HG03103 (cell line): ENCODE measurements at regions not wholly inside any gene's neighbourhood (a gene's known extent, or its start where the extent isn't known, plus 50 kb on each side); places are given as distances from the start of the nearest gene placed in this dataset.

Experiments used
- ATAC-seq: cut with Tn5 transposase; IDR thresholded peaks from one replicate; pipeline ENCODE4 v1.9.1; 2021; ENCODE audit warnings: low read depth; ENCODE audit not compliant: unreplicated experiment

DNA sequence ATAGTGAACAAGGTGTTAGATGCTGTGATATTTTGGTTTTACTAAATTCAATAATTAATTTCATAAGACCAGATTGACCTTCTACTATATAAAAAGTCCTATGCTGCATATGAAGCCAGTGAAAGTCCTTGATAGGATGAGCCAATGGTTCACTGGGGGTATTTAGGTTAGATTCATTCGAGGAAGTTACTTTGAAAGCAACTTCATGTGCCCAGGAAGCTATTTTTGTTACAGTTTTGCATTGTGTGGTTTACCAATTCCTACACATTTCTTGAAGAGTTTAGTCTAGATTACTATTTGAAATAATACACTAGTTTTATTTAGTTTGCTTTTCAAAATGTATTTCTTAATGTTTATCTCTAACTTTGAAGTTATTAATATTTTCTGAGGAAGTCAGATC, 58.5 kb upstream of the RMST start:
- ATAC-seq, result peak; percentile 42

DNA sequence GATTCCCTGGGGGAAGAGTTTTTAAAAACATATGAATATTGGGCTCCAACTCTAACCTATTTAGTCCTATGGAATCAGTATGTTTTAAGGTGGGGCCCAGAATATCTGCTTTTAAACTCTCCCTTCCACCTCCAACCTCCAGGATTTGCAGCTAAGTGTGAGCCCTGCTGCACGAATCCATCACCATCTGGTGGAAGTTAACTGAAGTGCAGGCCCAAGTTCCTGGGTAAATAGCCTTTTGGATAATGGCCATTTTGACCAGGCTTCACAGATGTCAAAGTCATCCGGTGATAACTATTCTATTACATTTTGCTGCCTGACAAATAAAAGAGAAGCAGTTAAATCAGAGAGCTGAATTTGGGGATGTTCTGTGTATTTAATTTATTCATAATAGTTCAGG, 58.1 kb upstream of the RMST start:
- ATAC-seq, result peak; percentile 89

DNA sequence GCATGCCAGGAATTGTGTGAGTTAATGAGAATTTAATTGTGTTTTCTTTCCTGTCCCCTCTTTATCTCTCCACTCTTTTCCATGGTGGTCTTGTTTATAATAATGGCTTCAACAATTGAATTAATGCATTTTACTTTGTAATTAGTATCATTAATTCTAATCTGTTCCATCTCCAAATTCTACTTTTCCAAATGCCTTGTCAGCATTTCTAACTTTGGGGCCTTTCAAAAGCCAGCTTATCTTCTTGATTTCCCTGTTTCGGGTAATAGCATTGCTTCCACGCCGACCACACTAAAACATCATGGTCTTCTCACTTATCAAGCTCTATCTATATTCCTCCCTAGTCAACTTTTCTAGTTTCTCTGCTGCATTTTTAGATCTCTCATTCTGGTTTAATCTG, 54.2 kb upstream of the RMST start:
- ATAC-seq, result no peak

DNA sequence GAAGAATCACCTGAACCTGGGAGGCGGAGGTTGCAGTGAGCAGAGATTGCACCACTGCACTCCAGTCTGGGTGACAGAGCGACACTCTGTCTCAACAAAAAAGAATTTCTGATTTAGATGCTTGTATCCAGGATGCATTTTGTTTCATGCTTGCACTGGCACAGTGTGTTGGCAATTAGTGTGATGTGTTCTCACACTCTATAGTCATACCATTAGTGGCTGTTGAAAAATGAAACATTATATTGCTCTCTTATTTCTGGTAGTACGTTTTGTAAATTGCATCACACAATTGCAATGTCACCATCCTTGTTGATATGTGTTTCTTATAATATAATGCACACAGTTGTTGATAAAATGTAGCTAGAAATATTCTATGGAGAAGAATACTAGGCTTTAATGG, 51.3 kb upstream of the RMST start:
- ATAC-seq, result no peak
